ENCODE measurements at regions not wholly inside any gene's neighbourhood (a gene's known extent, or its start where the extent isn't known, plus 50 kb on each side); places are given as distances from the start of the nearest gene placed in this dataset.

GRCh38 chr6:16976385-16977183 is 125.3 kb upstream of the STMND1 start:
- intact Hi-C loops (cut with micrococcal nuclease), result no loop called here

- intact Hi-C loops (cut with micrococcal nuclease), result no loop called here
Measured at GRCh38 chr6:16974704-16975359, 127.0 kb upstream of the STMND1 start.

- intact Hi-C loops (cut with micrococcal nuclease), result no loop called here
Measured at GRCh38 chr6:16974387-16974673, 127.5 kb upstream of the STMND1 start.

- intact Hi-C loops (cut with micrococcal nuclease), result no loop called here
Measured at GRCh38 chr6:16973545-16974386, 128.1 kb upstream of the STMND1 start.

GRCh38 chr6:16973051-16973450 is 128.8 kb upstream of the STMND1 start:
- intact Hi-C loops (cut with micrococcal nuclease), result no loop called here

- intact Hi-C loops (cut with micrococcal nuclease), result no loop called here
Measured at GRCh38 chr6:16972535-16972934, 129.3 kb upstream of the STMND1 start.

GRCh38 chr6:16969699-16970655 is 131.9 kb upstream of the STMND1 start:
- intact Hi-C loops (cut with micrococcal nuclease), result loop anchor here (10.0 kb wide), 2 partner anchors 145 to 455 kb away; no protein-coding TSS in a partner anchor

- intact Hi-C loops (cut with micrococcal nuclease), result loop anchor here (10.0 kb wide), 2 partner anchors 143 to 453 kb away; no protein-coding TSS in a partner anchor
Measured at GRCh38 chr6:16968101-16968500, 133.7 kb upstream of the STMND1 start.

- intact Hi-C loops (cut with micrococcal nuclease), result loop anchor here (10.0 kb wide), 2 partner anchors 143 to 453 kb away; no protein-coding TSS in a partner anchor
Measured at GRCh38 chr6:16967470-16967817, 134.4 kb upstream of the STMND1 start.

GRCh38 chr6:16966791-16967469 is 134.9 kb upstream of the STMND1 start:
- intact Hi-C loops (cut with micrococcal nuclease), result loop anchor here (10.0 kb wide), 2 partner anchors 142 to 452 kb away; no protein-coding TSS in a partner anchor

- intact Hi-C loops (cut with micrococcal nuclease), result loop anchor here (1.0 to 10.0 kb wide), 4 partner anchors 141 to 633 kb away; no protein-coding TSS in a partner anchor
Measured at GRCh38 chr6:16965689-16966088, 136.2 kb upstream of the STMND1 start.

- intact Hi-C loops (cut with micrococcal nuclease), result loop anchor here (1.0 to 10.0 kb wide), 5 partner anchors 140 to 678 kb away; no protein-coding TSS in a partner anchor
Measured at GRCh38 chr6:16964553-16965499, 137.0 kb upstream of the STMND1 start.

GRCh38 chr6:16961577-16961976 is 140.3 kb upstream of the STMND1 start:
- intact Hi-C loops (cut with micrococcal nuclease), result loop anchor here (5.0 to 10.0 kb wide), 3 partner anchors 137 to 674 kb away; no protein-coding TSS in a partner anchor

GRCh38 chr6:16959789-16960188 is 142.1 kb upstream of the STMND1 start:
- intact Hi-C loops (cut with micrococcal nuclease), result loop anchor here (5.0 to 10.0 kb wide), 3 partner anchors 135 to 672 kb away; no protein-coding TSS in a partner anchor

GRCh38 chr6:16956361-16956760 is 145.5 kb upstream of the STMND1 start:
- intact Hi-C loops (cut with micrococcal nuclease), result no loop called here

GRCh38 chr6:16955899-16956298 is 146.0 kb upstream of the STMND1 start:
- intact Hi-C loops (cut with micrococcal nuclease), result no loop called here

GRCh38 chr6:16953905-16954304 is 147.9 kb upstream of the STMND1 start:
- intact Hi-C loops (cut with micrococcal nuclease), result no loop called here

GRCh38 chr6:16953446-16953845 is 148.4 kb upstream of the STMND1 start:
- intact Hi-C loops (cut with micrococcal nuclease), result no loop called here

All from T-helper 2 cell treated with Interferon-gamma antibody and Interleukin-4, amounts not matched to agents 100 ng/mL and 5 ng/mL, for 36 hours (primary cell).